Upper lobe of right lung (tissue), 1 donor: ENCODE measurements at regions not wholly inside any gene's neighbourhood (a gene's known extent, or its start where the extent isn't known, plus 50 kb on each side); places are given as distances from the start of the nearest gene placed in this dataset.

Experiments used
- ATAC-seq: fragments of 200-7000 bp; cut with Tn5 transposase; one replicate; pipeline ENCODE4 v1.9.1; 2020; ENCODE audit warnings: mild to moderate bottlenecking, moderate library complexity
- DNase-seq: peaks from one replicate; pipeline ENCODE4 v3.0.0-alpha.2; 2020
- H3K27ac ChIP-seq: fragments of 200-600 bp; one replicate; pipeline ENCODE4 v1.8.0; 2022
- H3K27me3 ChIP-seq: fragments of 200-600 bp; one replicate; pipeline ENCODE4 v1.8.0; 2022; ENCODE audit warnings: mild to moderate bottlenecking
- H3K36me3 ChIP-seq: fragments of 200-600 bp; one replicate; pipeline ENCODE4 v1.8.0; 2022
- H3K4me1 ChIP-seq: fragments of 200-600 bp; one replicate; pipeline ENCODE4 v1.8.0; 2022
- H3K4me3 ChIP-seq: fragments of 200-600 bp; one replicate; pipeline ENCODE4 v1.8.0; 2022; ENCODE audit warnings: mild to moderate bottlenecking
- H3K9me3 ChIP-seq: fragments of 200-600 bp; one replicate; pipeline ENCODE4 v1.8.0; 2022
- CTCF ChIP-seq: fragments of 200-600 bp; IDR thresholded peaks from one replicate; pipeline ENCODE4 v1.8.0; 2022; ENCODE audit warnings: antibody characterized with exemption
- intact Hi-C: fragments of 100-400 bp; cut with DNase I; formaldehyde crosslinking; loops from one replicate; pipeline ENCODE4 v1.11.0; 2022
- donor health status: DM: no; HTN: yes; CAD: no; lungs with severe emphysema.

- no peak overlapping the region for H3K27ac ChIP-seq
- ATAC-seq (no peak), DNase-seq (no peak)
- H3K4me1 ChIP-seq = no peaks in the 10 kb centered on the region
- H3K36me3 ChIP-seq = no peaks in the 10 kb centered on the region
- no peaks in the 10 kb centered on the region for H3K9me3 ChIP-seq
- no peak overlapping the region for H3K4me3 ChIP-seq
- no peaks in the 10 kb centered on the region for H3K27me3 ChIP-seq
- TF ChIP-seq CTCF = no peak
- intact Hi-C loops = no loop called here
These were observed 248.7 kb upstream of the PIK3C3 start for GRCh38 chr18:41706301-41706700.

- TF ChIP-seq CTCF = no peak
- no peak for ATAC-seq
- intact Hi-C loops = no loop called here
- Histone ChIP-seq H3K27me3 (no peaks in the 10 kb centered on the region), H3K36me3 (no peaks in the 10 kb centered on the region), H3K4me3 (no peak overlapping the region), H3K4me1 (no peaks in the 10 kb centered on the region), H3K27ac (no peak overlapping the region), H3K9me3 (no peaks in the 10 kb centered on the region)
- no peak for DNase-seq
These were observed 251.1 kb upstream of the PIK3C3 start for GRCh38 chr18:41703744-41704530.

- ATAC-seq (no peak), DNase-seq (no peak)
- Histone ChIP-seq H3K4me1 (no peaks in the 10 kb centered on the region), H3K27ac (no peak overlapping the region), H3K27me3 (no peaks in the 10 kb centered on the region), H3K9me3 (no peaks in the 10 kb centered on the region), H3K36me3 (no peaks in the 10 kb centered on the region), H3K4me3 (no peak overlapping the region)
- intact Hi-C loops = no loop called here
- no peak for TF ChIP-seq CTCF
These were observed 254.6 kb upstream of the PIK3C3 start for GRCh38 chr18:41700416-41700815.

GRCh38 chr18:41695441-41695840 is 259.6 kb upstream of the PIK3C3 start:
- no peaks in the 10 kb centered on the region for H3K4me1 ChIP-seq
- no peak overlapping the region for H3K4me3 ChIP-seq
- no peak overlapping the region for H3K27ac ChIP-seq
- ATAC-seq = no peak
- no peaks in the 10 kb centered on the region for H3K9me3 ChIP-seq
- no peaks in the 10 kb centered on the region for H3K27me3 ChIP-seq
- intact Hi-C loops = no loop called here
- H3K36me3 ChIP-seq = no peaks in the 10 kb centered on the region
- no peak for TF ChIP-seq CTCF
- no peak for DNase-seq

GRCh38 chr18:41693008-41693407 is 262.0 kb upstream of the PIK3C3 start:
- no peak overlapping the region for H3K4me3 ChIP-seq
- no peaks in the 10 kb centered on the region for H3K9me3 ChIP-seq
- ATAC-seq (no peak), DNase-seq (no peak)
- H3K4me1 ChIP-seq = no peaks in the 10 kb centered on the region
- no peak overlapping the region for H3K27ac ChIP-seq
- TF ChIP-seq CTCF = no peak
- intact Hi-C loops = no loop called here
- no peaks in the 10 kb centered on the region for H3K27me3 ChIP-seq
- no peaks in the 10 kb centered on the region for H3K36me3 ChIP-seq
